GM19240 (cell line): ENCODE measurements at regions not wholly inside any gene's neighbourhood (a gene's known extent, or its start where the extent isn't known, plus 50 kb on each side); places are given as distances from the start of the nearest gene placed in this dataset.
"Not testable (repeated sequence)": the region's sequence is repeated elsewhere in the genome, so short reads cannot be mapped to it uniquely, and the experiment has no call there.

Experiments used
- DNase-seq: peaks from one replicate; pipeline ENCODE4 v3.0.0; 2011; ENCODE audit warnings: low spot score; ENCODE audit not compliant: insufficient read length

- DNase-seq, result no peak
Measured at GRCh38 chr20:22529150-22530019, 55.0 kb downstream of the FOXA2 start.

- DNase-seq, result no peak
Measured at GRCh38 chr20:22526512-22527012, 57.8 kb downstream of the FOXA2 start.

- no peak for DNase-seq
Measured at GRCh38 chr20:22525821-22526220, 58.6 kb downstream of the FOXA2 start.

- DNase-seq, result no peak
Measured at GRCh38 chr20:22525069-22525820, 59.1 kb downstream of the FOXA2 start.

GRCh38 chr20:22524393-22525015 lies 59.9 kb downstream of the FOXA2 start:
- DNase-seq, result no peak

- DNase-seq, result no peak
Measured at GRCh38 chr20:22523499-22524392, 60.6 kb downstream of the FOXA2 start.

GRCh38 chr20:22523128-22523498 lies 61.3 kb downstream of the FOXA2 start:
- DNase-seq, result no peak

- no peak for DNase-seq
Measured at GRCh38 chr20:22522701-22523100, 61.7 kb downstream of the FOXA2 start.

GRCh38 chr20:22521940-22522339 lies 62.4 kb downstream of the FOXA2 start:
- not testable (repeated sequence) for DNase-seq

- DNase-seq, result no peak
Measured at GRCh38 chr20:22520381-22520780, 64.0 kb downstream of the FOXA2 start.

- no peak for DNase-seq
Measured at GRCh38 chr20:22515264-22515663, 69.1 kb downstream of the FOXA2 start.

GRCh38 chr20:22513574-22513973 lies 70.8 kb downstream of the FOXA2 start:
- DNase-seq, result no peak

GRCh38 chr20:22512911-22513489 lies 71.4 kb downstream of the FOXA2 start:
- no peak for DNase-seq

GRCh38 chr20:22511943-22512910 lies 72.1 kb downstream of the FOXA2 start:
- no peak for DNase-seq

GRCh38 chr20:22509843-22510147 lies 74.6 kb downstream of the FOXA2 start:
- no peak for DNase-seq

- no peak for DNase-seq
Measured at GRCh38 chr20:22509090-22509842, 75.1 kb downstream of the FOXA2 start.

- no peak for DNase-seq
Measured at GRCh38 chr20:22508426-22508825, 75.9 kb downstream of the FOXA2 start.

GRCh38 chr20:22507240-22507961 lies 77.0 kb downstream of the FOXA2 start:
- DNase-seq, result no peak
